HG03196 (cell line): ENCODE measurements at regions not wholly inside any gene's neighbourhood (a gene's known extent, or its start where the extent isn't known, plus 50 kb on each side); places are given as distances from the start of the nearest gene placed in this dataset.
"Not testable (repeated sequence)": the region's sequence is repeated elsewhere in the genome, so short reads cannot be mapped to it uniquely, and the experiment has no call there.

ENCODE experiments used
- ATAC-seq: cut with Tn5 transposase; IDR thresholded peaks from one replicate; pipeline ENCODE4 v1.9.1; 2021; ENCODE audit not compliant: unreplicated experiment

DNA sequence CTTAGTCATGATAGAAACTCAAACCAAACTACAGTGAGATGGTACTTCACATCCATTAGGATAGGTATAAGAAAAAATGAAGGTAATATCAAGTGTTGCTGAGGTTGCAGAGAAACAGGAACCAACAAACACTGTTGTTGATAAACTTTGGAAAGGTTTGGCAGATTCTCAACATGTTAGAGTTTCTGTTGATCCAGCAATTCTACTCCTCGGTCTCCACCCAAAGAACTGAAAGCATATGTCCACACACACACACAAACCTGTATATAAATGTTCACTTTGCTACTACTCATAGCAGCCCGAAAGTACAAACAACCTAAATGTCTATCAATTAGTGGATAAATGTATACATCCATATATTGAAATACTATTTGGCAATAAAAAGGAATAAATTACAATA, 128.3 kb upstream of the CARMIL1 start:
- ATAC-seq = no peak

DNA sequence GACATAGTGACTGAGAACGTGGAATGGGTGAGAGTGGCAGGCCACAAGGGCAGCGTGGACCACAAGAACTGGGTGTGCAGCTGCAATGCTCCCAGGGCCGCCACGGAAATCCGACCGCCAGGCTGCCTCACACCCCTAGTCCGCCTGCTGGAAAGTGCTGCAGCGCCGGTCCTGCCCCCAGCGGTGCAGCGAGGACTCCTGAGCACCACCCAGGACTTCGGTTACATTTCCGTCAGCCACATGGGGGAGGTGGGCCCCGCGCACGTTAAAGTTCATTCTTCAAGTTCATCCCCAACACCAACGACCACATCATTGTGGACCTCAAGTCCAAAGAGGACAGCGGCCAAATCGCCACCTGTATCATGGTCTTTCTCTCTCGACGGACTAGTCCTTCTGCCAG, 126.1 kb upstream of the CARMIL1 start:
- no peak for ATAC-seq

DNA sequence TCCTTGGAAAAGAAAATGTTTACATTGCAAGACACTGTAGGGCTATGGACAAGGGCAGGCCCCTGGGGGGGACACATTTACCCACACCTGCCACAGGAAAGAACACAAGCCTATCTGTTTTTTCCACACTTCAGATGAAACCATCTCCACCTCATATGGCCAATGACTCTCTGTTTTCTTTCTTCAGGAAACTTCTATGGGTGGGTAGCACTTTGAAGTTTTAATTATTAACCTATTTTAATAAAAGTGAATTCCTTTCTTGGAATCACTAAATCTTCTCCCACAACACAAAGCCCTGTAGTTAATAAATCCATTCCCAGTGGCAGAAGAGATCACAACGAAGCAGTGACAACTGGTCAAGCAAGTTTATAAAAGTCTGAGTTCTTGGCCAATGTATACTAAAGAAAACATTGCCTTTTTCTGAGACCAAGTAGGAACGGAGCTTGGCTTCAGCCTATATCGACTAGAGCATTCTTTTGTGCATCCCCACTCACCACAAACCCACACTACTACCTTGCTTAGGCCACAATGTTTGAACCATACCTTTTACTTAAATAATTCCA, 125.1 kb upstream of the CARMIL1 start:
- ATAC-seq = no peak

DNA sequence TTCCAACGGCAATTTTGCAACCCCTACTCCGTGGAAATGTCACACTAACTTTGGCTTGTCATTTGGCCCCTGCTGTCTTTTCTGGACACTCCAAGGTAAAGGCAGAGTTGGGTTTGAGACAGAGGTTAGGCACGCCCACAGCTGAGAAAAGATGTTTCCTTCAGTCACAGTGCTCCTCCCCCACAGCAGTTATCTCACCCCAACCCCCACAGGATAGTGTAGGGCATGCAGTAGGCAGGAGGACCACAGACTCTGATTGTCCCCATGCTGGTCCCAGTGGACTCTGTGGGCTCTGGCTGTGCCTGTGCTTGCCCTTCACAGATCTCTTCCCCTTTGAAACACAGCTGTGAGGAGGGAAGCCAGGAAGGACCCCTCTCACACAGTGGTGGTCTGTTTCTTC, 124.0 kb upstream of the CARMIL1 start:
- no peak for ATAC-seq

DNA sequence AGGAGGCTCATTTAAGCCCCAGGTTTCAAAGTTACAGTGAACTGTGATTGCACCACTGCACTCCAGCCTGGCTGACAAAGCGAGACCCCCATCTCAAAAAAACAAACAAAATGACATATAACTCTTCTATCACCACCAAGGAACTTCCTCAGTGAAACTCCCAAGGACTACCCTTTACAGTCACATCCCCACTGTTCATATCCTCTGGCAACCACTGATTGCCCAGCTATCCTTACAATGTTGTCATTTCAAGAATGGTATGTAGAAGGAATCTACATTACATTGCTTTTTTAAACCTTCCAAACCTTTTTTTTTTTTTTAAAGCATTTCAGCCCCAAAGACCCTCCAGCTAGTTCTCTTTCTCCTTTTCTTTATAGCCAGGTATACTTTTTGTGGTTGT, 123.1 kb upstream of the CARMIL1 start:
- ATAC-seq = no peak

DNA sequence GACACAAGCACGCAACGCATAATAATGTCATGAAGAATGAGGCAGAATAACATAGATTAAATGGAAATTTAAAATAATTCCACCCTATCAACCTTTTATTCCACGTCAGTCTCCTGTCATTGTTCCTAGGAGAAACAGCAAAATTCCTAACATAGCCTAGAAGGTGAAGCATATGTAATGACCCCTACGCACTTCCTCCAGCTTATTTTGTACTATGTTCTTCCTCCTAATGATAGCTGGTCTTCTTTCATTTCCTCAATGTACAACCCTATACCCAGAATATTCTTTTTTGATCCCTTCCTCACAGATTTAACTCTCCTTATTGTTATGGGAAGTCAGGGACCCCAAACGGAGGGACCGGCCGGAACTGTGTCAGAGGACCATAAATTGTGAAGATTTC, 122.0 kb upstream of the CARMIL1 start:
- ATAC-seq = no peak

DNA sequence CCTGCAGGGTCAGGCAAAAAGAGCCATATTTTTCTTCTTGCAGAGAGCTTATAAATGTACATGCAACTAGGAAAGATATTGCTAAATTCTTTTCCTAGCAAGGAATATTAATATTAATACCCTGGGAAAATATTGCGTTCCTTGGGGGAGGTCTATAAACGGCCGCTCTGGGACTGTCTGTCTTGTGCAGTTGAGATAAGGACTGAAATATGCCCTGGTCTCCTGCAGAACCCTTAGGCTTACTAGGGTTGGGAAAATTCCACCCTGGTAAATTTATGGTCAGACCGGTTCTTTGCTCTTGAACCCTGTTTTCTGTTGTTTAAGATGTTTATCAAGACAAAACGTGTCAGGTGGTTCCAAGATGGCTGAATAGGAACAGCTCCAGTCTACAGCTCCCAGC, 121.3 kb upstream of the CARMIL1 start:
- no peak for ATAC-seq

DNA sequence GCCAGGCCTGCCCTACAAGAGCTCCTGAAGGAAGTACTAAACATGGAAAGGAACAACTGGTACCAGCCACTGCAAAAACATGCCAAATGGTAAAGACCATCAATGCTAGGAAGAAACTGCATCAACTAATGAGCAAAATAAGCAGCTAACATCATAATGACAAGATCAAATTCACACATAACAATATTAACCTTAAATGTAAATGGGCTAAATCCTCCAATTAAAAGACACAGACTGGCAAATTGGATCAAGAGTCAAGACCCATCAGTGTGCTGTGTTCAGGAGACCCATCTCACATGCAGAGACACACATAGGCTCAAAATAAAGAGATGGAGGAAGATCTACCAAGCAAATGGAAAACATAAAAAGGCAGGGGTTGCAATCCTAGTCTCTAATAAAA, 119.0 kb upstream of the CARMIL1 start:
- ATAC-seq = not testable (repeated sequence)

DNA sequence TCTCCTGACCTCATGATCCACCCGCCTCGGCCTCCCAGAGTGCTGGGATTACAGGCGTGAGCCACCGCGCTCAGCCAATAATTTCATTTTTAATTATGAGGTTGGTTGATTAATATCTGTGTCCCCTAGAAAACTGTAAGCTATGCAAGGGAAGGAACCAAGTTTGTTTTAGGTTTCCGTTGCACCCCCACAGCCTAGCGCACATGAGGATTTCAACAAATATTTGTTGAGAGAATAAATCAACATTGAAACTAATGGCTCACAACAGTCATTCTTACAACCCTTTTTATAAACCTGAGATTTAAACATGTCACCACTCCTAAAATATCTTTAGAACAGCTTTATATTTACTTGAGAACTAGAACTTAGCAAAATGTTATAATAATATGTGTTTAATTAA, 114.0 kb upstream of the CARMIL1 start:
- no peak for ATAC-seq

DNA sequence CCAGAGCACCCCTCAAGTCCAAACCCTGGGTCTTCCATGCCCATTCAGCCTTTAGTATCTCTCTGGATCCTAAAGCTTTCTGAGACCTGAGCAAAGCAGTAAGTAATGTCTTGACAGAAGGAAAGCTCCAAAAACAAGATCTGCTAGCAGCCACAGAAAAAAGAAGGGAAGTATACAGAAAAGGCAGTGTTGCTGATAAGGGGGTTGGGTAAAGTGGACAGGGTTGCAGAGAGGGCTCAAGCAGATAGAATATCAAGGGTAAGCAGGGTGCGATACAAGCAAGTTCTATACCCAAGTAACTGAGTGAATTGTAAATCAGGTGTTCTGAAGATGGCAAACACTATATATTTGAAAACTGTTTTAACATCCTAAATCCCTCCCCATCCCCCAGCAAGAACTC, 113.4 kb upstream of the CARMIL1 start:
- ATAC-seq = no peak

DNA sequence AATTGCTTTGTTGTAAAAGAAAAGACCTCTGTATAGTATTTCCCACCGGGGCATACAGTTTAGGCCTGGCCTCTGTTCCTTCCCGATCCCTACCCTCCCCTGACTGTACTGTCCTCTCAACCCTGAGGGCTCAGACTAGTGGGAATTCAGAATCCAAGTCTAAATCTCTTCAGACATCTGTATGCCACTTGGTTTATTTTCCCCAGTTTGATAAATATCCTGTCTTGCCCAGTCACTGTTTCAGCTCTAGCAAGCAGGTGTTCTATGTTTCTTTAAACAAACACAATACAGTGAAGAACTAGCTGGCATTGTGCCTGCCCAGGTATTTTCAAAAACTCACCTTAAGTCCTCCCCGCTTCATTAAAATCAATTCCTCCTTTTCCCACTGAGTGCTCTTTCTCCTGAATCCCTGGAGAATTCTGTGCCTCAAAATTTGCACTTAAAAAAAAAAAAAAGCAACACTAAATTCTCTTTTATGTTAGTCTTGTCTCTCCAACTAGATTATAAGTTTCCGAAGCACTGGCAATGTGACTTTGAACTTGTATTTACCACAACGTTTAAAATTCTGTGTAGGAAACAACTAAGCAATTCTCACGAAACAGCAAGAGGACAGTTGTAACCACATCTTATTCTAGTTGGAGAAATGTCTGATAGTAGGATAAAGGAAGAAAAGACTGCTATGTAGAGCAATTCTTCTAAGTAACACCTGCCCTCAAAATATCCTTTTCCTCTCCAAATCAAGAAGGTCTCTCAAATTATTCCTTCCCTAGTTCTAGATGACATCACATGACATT, 112.0 kb upstream of the CARMIL1 start:
- no peak for ATAC-seq

DNA sequence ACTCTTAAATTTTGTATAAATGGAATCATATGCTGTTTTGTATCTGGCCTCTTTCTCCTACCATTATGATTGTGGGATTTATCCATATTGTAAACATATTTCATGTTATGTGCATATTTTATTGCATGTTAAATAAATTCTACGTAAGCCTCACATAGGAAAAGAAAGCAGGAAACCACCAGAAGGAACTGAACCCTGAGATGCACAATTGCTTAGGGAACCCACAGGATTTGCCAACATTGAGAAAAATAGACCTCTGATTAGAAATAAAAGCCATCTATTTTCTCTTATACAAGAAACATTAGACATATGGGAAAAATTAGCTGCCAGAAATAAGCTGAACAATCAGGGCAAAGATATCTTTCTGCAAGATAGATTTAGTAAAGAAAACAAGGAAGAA, 111.2 kb upstream of the CARMIL1 start:
- ATAC-seq = no peak

DNA sequence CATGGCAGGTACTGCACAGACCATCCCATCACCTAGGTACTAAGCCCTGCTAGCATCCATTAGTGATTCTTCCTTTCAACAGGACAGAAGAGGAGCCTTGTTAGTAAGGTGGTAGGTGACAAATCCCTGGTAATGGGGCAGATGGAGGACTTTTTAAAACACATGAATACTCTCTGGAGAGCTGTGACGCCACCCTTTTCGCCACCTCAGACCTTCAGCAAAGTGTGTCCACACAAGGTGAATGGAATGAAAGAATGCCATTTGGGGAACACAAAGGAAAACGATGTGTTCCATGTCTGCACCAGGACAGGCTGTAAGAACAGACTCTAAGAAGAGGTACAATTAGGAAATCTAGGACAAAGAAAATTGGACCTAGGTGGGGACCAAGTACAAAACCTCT, 110.5 kb upstream of the CARMIL1 start:
- no peak for ATAC-seq

DNA sequence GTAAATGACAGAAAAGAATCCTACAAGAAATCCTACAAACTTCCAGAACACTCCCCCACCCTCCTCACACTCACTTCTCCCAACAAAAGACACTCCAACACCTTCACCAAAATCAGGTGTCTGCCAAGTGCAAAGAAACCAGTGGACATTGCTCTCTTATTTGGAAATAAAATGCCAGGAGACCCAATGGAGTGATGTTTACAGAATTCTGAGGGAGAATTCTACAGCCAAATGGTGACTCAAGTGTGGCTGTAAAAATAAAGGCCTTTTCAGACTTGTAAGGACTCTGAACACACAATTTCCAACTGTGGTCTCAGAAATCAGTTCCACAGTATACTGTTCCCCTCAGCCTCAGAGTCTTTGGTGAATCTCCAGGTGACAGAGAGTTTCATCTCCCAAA, 109.6 kb upstream of the CARMIL1 start:
- no peak for ATAC-seq

DNA sequence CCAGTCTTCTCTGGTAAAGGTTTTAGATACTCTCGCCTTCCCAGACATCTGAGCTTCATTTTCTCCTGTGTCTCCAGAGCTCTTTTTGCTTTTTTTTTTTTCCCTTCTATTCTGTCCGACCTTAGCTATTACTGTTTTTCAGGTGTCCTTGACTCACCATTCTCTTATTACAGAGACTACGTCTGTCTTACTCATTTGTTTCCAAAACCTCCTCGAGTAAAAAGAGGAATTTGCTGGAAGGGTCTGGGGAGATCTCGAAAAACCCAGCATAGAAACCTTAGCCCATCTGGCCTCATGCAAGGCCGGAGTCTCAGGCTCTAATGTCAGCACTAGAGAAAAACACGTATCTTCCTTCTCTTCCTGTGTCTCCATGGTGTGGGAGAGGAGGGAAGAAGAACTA, 109.2 kb upstream of the CARMIL1 start:
- no peak for ATAC-seq

DNA sequence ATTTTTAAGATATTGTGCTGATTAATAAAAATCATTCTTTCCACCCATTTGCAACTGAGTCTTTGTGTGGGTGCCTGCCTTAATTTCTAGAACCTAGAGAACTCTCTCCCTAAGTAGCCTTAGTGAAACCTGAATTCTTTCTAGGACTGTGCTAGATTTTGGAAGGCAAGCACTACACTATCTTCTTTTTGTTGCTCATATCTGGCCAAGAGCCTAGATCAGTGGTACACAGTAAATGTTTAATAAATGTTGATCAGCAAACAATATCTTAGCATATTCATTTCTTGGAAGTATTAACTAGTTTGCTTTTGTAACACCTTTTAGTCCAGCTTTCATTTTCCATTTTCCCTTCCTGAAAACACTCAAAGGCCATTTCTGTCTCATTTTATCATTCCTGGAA, 108.5 kb upstream of the CARMIL1 start:
- ATAC-seq = no peak

DNA sequence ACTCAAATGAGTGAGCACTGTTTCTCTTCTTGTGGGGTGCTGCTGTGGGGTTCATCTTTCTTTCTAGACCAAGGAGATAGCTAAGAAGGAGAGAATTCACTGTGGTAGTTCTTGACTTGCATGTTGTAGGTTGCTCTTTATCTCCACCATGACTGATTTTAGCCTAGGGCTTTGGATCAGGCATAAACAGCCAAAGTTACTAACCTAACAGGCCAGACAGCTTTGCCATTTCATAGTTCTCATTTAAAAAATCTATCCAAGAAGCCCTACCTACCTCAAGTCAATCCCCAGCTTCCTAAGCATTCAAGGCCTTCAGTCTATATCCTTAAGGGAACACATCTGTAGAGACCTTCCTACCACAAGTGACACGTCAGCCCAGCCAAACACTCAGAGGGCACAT, 107.9 kb upstream of the CARMIL1 start:
- ATAC-seq = no peak

DNA sequence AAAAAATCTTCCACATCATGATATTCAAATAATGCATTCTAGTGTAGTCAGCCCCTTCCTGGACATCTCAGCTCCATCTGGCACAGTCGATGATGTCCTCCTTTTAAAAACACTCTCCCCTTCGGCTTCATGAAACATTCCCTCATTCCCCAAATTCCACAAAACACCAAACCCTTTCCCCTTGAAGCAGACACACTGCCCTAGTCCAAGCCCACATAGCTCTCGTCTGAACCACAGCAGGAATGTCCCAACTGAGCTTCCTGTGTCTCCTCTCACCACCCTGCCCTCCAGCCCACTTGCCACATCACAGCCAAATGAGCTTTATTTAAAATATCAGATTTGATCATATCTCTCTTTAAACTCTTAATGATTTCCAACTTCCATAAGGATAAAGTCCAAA, 106.4 kb upstream of the CARMIL1 start:
- ATAC-seq = no peak

DNA sequence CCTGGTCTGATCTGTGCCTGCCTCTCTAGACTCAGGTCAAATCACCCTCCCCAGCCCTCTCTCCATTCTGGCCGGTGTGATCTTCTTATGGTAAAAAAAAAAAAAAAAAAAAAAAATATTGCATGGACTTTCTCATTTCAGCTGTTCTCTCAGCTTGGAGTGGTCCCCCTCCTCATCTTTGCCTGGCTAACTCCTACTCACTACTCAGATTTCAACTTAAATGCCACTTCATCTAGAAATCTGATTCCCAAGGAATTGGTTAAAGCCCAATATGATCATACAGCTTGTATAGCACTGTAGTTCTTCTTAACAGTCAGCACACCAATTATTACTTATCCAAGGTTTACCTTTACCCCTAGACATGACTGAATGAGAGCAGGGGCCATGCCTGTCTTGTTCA, 105.9 kb upstream of the CARMIL1 start:
- no peak for ATAC-seq

DNA sequence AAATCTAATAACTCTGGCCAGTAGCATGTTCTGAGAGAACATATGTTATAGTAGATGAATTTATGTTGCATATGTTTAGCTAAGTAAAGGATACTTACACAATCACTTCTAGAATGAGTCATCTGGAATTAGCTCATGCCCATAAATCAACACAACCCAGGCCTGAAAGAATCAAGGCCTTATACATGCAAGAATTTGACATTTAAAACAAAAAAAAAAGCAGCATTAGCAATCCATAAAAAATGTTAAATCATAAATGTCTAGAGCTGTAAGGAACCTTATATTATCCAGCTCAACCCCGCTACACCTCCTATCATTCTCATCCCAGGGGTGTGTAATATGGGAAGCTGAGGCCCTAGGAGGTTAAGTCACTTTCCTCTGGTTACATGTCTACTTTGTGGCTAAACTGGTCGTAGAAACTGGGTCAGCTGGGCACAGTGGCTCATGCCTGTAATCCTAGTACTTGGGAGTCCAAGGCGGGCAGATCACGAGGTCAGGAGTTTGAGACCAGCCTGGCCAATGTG, 105.2 kb upstream of the CARMIL1 start:
- ATAC-seq = no peak

DNA sequence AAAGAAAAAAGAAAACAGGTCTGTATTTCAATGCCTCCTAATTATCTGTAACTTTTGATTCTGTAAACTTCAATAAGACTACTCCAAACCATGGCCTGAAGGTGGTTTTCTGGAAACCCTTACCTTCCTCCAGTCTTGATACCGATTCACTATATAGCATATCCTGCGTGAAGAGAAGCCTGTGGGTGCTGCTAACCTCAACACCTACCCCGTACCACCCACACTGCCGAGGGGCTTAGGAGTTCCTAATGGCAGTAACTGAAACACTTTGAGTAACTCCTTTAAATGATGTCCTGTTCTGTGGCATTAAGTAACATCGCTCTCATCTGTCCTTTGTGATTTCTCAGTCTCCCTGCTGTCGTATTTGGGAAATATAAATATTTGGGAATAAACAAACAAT, 104.5 kb upstream of the CARMIL1 start:
- ATAC-seq = no peak

DNA sequence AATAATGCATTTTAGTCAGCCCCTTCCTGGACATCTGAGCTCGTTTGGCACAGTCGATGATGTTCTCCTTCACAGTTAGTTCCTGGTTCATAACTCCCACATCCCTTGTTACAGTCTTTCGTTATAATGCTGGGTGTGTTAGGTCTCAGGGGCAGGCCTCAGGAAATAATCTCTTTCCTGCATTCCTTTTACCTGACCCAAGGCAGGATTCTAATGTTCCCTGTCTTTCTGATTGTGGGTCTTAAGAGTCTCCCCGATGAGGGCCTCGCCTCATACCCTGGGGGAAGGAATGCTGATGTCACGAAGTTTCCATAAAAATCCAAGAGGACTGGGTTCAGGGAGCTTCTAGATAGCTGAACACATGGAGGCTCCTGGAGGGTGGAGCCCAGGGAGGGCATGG, 104.0 kb upstream of the CARMIL1 start:
- no peak for ATAC-seq

DNA sequence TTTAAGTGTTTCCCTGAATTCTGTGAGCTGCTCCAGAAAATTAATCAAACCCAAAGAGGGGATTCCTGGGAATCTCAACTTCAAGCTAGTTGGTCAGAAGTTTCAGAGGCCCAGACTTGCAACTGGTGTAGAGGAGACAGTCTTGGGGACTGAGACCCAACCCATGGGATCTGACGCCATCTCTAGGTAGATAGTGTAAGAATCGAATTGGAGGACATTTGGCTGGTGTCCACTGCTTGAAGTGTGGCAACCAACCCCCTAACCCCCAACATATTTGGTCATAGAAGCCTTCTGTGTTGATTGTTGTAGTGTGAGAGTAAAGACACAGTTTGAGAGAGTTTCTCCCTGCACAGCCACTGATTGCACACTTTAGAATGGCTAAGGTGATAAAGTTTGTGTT, 103.5 kb upstream of the CARMIL1 start:
- no peak for ATAC-seq
